HG02973 (cell line): ENCODE measurements at regions not wholly inside any gene's neighbourhood (a gene's known extent, or its start where the extent isn't known, plus 50 kb on each side); places are given as distances from the start of the nearest gene placed in this dataset.
"Not testable (repeated sequence)": the region's sequence is repeated elsewhere in the genome, so short reads cannot be mapped to it uniquely, and the experiment has no call there.

ENCODE experiments used
- ATAC-seq: cut with Tn5 transposase; IDR thresholded peaks from one replicate; pipeline ENCODE4 v1.9.1; 2021; ENCODE audit warnings: moderate library complexity; ENCODE audit not compliant: unreplicated experiment

DNA sequence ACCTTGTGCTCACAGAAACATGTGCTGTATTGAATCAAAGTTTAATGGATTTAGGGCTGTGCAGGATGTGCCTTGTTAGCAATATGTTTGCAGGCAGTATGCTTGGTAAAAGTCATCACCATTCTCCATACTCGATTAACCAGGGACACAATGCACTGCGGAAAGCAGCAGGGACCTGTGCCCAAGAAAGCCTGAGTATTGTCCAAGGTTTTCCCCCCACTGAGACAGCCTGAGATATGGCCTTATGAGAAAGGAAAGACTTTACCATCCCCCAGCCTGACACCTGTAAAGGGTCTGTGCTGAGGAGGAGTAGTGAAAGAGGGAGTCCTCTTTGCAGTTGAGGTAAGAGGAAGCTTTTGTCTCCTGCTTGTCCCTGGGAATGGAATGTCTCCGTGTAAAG is 476.2 kb downstream of the DIRAS2 start:
- not testable (repeated sequence) for ATAC-seq

DNA sequence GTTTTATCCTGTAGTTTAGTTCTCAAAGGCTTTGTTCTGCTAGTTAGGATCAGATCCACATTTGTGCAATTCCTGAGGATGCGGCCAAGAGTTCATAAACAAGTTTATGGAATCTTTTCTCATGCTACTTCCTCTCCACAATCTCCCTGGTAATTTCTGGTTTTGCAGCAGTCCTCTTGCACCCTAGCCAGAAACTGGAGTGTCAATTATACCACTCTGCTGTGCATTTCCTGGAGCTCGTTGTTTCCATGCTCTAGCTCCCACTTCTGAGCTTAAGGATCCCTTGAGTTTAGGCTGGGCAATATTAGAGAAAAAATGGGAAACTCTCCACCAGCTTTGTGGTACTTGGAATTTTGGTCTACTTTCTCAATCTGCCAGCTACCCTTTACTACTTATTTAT is 474.7 kb downstream of the DIRAS2 start:
- ATAC-seq: no peak

GRCh38 chr9:90169490-90169889 is 473.1 kb downstream of the DIRAS2 start:
- no peak for ATAC-seq

- not testable (repeated sequence) for ATAC-seq
Observed at GRCh38 chr9:90173935-90174334, 468.7 kb downstream of the DIRAS2 start.

DNA sequence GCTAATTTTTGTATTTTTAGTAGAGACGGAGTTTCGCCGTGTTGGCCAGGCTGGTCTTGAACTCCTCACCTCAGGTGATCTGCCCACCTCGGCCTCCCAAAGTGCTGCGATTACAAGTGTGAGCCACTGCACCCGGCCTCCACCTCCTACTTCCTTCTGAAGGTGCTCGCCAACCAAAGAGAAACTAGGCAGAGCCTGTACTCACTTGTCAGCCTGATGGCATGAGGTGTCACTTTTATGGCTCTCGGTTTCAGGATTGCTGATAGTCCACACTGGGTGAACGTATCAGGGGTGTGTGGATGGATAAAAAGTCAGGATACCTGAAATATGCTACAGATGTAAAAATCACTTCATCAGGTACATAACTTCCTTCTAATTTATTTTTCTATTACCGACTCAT is 468.3 kb downstream of the DIRAS2 start:
- ATAC-seq: not testable (repeated sequence)

DNA sequence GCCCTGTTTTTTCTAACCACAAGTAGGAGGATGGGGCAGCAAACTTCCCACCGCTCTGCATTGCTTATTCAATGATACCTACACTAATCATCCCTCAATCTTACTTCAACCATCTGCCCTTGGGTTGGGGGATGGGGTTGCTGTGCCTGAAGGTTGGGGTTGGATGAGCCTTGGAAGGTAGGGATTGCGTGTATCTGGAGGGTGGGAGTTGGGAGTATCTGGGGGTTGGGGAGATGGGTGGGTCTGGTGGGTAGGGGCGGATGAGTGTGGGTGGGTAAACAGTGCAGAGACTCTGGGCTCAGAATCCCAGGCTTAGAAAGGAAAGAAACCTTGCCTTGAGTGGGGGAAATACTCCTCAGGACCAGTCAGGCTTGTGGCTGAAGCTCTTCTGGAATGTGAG is 467.4 kb downstream of the DIRAS2 start:
- ATAC-seq: no peak

- no peak for ATAC-seq
Observed at GRCh38 chr9:90175865-90176264, 466.8 kb downstream of the DIRAS2 start.

DNA sequence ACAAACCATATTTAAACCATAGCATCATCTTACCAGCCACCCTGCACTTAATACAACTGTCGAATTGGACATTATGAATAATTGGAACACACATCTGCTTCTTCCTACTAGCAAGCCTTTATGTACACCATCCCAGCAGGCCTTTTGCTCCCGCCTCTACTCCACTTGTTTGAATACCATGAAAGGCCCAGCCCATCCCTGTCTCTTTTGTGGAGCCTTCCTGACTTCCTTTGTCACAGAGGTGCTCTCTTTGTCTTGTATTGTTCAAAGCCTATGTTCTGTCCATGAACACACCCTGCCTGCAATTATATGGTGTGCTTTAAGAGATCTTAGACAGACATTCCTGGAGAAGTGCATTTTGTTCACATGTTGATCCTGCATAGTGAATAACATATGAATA is 465.7 kb downstream of the DIRAS2 start:
- ATAC-seq: no peak

- no peak for ATAC-seq
Observed at GRCh38 chr9:90180381-90180780, 462.2 kb downstream of the DIRAS2 start.

DNA sequence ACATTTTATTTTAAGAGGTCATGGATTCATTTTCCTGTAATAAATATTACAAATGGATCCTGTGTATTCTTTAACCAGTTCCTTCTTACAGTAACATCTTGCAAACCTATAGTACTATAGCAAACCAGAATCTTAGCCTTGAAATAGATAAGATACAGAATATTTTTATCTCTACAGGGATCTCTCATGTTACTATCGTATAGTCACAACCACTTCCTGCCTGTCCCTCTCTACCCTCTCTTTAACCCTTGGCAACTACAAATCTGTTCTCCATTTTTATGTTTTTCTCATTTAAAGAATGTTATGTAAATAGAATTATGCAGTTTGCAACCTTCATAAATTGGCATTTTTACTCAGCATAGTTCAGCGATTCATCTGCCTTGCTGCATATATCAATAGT is 454.0 kb downstream of the DIRAS2 start:
- ATAC-seq: no peak

- ATAC-seq: peak; percentile 92
Observed at GRCh38 chr9:90189306-90189705, 453.3 kb downstream of the DIRAS2 start.

DNA sequence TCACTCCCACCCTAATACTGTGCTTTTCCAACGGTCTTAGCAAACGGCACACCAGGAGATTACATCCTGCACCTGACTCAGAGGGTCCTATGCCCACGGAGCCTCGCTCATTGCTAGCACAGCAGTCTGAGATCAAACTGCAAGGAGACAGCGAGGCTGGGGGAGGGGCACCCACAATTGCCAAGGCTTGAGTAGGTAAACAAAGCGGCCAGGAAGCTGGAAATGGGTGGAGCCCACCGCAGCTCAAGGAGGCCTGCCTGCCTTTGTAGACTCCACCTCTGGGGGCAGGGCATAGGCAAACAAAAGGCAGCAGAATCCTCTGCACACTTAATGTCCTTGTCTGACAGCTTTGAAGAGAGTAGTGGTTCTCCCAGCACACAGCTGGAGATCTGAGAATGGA is 450.2 kb downstream of the DIRAS2 start:
- ATAC-seq: not testable (repeated sequence)

DNA sequence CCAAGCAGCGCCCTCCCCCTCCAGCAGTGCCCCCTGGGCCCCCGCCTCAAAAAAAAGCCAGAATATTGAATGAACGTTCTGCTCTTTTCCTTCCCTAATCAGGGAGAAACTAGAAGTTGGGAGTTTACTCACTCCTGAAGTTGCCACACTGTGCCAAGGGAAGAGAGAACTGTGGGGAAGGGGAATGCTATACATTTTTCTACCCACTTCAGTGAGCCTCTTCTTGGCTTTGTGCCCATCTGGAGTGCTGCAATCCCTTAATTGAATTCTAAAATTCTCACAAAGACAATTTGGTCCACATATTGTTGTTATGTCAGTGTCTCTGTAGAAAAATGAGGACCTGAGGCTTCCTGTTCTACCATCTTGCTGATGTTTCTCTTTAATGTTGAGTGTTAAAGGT is 443.7 kb downstream of the DIRAS2 start:
- no peak for ATAC-seq

GRCh38 chr9:90201766-90202165 is 440.9 kb downstream of the DIRAS2 start:
- no peak for ATAC-seq

GRCh38 chr9:90204128-90204831 is 438.3 kb downstream of the DIRAS2 start:
- no peak for ATAC-seq

DNA sequence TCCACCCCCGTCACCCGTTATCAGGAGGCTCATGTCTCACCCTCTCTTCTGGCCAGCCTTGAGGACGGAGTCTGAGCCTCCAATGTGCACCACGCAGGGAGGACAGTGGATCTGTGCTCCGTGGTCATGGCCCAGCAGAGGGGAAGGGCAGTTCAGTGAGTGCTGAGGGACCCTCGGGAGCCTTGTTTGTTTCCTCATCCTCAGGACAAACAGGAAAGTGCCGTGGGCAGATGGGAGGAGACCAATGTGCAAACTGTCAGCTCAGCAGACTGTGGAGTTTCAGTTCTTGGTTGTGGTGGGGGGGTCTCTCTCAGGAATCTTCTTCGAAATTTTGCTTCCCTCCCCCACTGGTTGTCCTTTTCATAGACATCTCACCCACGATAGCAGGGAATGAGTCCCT is 429.6 kb downstream of the DIRAS2 start:
- ATAC-seq: not testable (repeated sequence)

- no peak for ATAC-seq
Observed at GRCh38 chr9:90219548-90220118, 423.0 kb downstream of the DIRAS2 start.

- ATAC-seq: not testable (repeated sequence)
Observed at GRCh38 chr9:90221899-90222298, 420.7 kb downstream of the DIRAS2 start.

DNA sequence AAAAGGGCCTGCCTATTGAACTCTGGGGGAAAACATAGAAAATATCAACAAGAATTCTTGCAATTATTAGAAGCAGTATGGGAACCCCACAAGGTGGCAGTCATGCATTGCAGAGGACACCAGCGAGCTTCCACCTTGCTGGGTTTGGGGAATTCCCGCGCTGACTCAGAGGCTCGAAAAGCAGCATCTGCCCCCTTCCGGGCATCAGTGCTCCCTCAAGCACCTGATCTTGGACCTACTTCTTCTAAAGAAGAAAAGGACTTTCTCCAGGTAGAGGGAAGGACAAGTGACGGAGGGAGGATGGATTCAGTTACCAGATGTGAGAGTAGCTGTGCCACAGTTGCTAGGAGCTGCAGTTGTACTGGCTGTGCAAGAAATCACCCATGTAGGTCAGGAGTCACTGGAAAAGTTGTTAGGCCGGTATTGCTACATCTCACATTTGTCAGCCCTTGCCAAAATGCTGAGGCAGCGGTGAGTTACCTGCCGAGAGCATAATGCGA is 415.7 kb downstream of the DIRAS2 start:
- ATAC-seq: not testable (repeated sequence)

- not testable (repeated sequence) for ATAC-seq
Observed at GRCh38 chr9:90233081-90233480, 409.5 kb downstream of the DIRAS2 start.

DNA sequence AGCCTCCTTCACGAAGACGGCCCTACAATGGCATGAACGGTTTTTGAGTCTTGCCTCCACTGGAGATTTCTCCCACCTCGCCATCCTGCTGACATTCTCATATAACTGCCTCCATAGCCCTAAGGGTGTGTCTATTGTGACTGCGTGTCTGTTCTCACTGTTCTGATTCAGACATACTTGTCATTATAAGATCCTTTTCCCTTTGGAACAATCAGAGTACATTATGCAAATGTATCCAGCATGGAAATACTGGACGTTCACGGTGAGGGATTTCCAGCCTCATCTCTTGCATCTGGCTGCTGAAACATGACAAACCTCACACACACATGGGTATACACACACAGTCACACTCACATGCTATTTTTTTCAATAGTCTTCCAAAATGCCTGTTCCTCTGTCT is 402.1 kb downstream of the DIRAS2 start:
- no peak for ATAC-seq

DNA sequence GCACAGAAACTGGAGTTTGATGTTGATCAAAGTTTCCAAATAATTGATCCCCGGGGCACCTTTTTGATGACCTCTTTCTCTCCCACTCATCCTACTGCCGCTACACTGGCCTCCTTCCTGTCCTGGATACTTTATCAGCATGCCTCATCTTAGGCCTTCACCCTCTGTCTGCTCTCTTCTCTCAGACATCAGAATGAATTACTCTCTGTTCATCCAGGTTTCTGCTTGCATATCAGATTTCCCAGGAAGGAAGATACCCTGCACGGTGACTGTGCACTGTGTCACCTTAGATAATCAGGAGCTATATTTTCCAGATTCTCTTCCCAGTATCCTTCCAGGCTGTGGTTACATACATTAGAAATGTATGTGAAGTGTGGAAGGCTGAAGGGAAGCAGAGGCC is 397.0 kb downstream of the DIRAS2 start:
- no peak for ATAC-seq

DNA sequence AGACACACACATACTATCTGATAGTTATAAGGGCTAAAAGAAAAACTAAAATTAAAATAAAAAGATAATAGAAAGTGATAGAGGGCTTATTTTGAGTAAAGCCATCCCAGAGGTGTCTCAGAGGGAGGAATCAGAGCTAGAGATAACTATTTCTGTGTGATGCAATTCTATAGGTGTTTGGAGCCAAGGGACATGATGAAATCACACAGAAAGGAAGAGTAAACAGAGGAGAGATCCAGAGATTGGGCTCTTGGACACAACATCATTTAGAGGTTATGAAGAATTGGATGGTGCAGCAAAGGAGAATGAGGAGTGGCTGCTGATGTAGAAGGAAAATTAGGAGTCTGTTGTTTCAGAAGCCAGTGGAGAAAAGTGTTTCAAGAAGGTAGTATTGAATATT is 393.5 kb downstream of the DIRAS2 start:
- no peak for ATAC-seq
